IPS-NIHi11 (cell line): ENCODE measurements at regions not wholly inside any gene's neighbourhood (a gene's known extent, or its start where the extent isn't known, plus 50 kb on each side); places are given as distances from the start of the nearest gene placed in this dataset.
"Not testable (repeated sequence)": the region's sequence is repeated elsewhere in the genome, so short reads cannot be mapped to it uniquely, and the experiment has no call there.

ENCODE experiments used
- DNase-seq: peaks from one replicate; pipeline ENCODE4 v3.0.0; 2012; ENCODE audit warnings: mixed read lengths, low spot score

- DNase-seq, result no peak
Observed at GRCh38 chr12:93204896-93205295, 172.8 kb upstream of the NUDT4 start.

- DNase-seq, result no peak
Observed at GRCh38 chr12:93205361-93205760, 172.4 kb upstream of the NUDT4 start.

DNA sequence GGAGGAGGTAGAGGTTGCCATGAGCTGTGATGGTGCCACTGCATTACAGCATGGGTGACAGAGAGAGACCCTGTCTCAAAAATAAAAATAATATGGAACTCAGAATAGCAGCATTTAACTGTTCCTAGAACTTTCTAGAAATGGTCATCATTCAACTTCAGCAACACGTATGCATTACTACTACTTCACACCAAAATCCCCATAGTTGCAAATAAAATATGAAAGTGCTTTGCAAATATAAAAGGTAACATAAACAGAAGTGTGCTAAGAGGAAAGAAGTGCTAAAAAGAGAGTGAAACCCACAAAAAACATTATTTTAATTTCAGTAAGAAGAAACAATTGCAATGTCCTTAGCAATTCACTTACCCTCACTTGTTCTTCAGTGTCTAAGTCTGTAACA is 169.7 kb upstream of the NUDT4 start:
- DNase-seq, result no peak

- no peak for DNase-seq
Observed at GRCh38 chr12:93214523-93215289, 163.0 kb upstream of the NUDT4 start.

DNA sequence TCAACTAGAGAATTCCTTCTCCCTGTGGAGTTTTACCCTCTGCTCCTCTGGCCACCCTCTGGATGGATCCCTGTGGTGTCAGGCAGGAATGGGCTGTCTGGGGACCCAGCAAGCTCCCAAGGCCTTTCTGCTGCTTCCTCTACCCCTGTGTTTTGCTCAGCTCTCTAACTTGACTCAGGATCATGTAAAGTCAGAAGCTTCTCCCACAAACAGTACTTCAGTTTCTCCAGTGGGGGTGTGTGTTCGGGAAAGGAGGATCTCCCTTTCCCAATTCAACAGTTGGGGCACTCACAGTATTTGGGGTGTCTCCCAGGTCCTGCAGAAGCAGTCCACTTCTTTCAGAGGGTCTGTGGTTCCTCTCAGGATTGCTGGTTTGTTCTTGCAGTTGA is 162.4 kb upstream of the NUDT4 start:
- no peak for DNase-seq

DNA sequence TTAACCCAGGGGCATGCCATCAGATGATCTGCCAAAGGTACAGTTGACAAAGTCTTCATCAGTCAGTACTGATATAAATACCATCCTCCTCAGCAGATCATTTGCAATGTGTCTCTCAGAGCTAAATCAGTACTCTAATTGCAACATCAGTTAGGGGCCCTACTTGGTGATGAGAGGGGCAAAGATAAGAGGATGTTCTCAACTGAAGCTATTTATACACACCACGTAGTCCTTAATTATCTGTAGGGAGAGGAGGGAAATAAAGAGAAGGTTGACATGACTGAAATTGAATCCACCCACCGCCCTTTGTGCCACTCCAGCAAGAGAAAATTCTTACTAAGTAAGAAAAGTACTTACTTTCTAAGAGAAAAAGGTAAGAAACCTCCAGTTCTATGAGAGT is 157.8 kb upstream of the NUDT4 start:
- DNase-seq, result no peak

GRCh38 chr12:93221841-93222240 is 155.9 kb upstream of the NUDT4 start:
- no peak for DNase-seq

DNA sequence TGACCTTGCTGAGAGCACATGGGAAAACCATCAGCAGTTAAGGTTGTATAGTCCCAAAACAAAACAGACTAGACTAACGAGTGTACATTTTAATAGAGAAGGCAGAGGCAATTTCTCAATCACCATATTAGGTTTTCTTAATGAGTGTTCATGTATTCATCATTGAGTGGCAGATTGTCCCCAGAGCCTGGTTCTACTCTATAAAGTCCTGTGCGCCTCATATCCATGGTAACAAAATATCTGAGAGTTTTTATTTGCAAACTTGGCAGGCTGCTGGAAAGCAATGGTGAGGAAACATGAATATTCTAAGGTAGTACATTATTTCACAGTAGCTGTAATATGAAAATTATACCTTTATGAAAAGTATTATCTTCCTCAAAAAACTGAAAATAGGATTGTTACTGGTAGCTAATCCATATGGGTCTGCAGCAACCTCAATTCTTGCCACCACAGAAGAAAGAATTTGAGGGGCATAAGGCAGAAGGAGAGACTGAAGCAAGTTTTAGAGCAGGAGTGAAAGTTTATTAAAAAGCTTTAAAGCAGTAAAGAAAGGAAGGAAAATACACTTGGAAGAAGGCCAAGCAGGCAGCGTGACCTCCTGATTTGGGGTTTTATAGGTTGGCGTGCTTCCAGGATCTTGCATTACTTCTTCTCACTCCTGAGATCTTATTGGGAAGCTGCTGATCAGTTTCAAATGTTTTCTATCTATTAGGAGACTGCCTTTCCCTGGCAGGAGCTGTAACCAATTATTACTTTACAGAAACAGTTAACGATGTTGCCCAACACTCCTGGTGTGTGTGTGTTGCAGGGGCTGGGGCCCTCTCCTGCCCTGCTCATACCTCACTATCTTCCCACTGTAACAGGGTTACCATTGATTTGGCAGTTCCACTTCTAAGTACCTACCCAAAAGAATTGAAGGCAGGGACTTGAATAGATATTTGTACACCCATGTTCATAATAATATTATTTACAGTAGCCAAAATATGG is 154.0 kb upstream of the NUDT4 start:
- DNase-seq, result no peak

DNA sequence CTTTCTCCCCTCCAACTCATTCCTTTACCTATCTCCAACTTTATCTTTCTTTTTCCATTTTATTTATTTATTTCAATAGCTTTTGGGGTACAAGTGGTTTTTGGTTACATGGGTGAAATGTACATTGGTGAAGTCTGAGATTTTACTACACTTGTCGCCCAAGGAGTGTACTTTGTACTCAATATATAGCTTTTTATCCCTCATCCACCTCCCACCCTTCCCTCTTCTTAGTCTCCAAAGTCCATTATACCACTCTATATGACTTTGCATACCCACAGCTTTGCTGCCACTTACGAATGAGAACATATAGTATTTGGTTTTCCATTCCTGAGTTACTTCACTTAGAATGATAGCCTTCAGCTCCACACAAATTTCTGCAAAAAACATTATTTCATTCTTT is 152.6 kb upstream of the NUDT4 start:
- no peak for DNase-seq

DNA sequence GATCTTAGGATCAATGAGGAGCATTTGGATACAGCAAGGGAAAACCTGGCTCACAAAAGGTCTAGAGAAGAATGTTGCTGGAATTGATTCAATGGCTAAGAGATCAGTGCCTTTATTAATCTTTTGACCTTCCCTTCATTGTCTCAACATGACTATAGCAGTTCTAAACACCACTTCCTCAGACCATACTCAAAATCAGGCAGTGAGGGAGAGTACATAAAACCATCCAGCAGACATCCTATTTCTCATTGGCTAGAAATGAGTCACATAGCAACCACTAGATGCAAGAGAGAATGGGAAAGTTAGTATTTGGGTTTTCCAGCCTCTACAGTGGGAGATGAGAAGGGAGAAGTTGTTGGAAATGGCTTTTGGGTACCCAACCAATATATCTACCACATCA is 151.4 kb upstream of the NUDT4 start:
- DNase-seq, result no peak

GRCh38 chr12:93229494-93230325 is 148.0 kb upstream of the NUDT4 start:
- no peak for DNase-seq

DNA sequence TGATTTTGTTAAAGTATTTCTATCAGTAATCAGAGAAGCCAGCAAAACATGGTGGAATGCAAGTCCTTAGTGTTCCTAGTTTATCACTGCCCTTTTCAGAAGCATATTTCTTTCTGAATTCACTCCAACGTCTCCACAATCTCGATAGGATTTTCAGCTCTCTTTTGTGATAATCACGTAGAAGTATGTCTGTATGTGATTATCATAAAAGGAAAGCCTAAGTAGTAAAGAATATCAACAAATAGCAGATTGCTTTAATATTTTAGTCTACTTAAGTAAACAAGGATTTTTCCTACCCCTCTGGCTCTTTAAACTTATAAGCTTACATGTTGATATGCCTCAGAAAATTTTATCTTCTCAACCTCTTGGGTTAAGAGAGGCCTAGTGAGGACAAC is 147.4 kb upstream of the NUDT4 start:
- DNase-seq, result no peak

- DNase-seq, result no peak
Observed at GRCh38 chr12:93231938-93232337, 145.8 kb upstream of the NUDT4 start.

DNA sequence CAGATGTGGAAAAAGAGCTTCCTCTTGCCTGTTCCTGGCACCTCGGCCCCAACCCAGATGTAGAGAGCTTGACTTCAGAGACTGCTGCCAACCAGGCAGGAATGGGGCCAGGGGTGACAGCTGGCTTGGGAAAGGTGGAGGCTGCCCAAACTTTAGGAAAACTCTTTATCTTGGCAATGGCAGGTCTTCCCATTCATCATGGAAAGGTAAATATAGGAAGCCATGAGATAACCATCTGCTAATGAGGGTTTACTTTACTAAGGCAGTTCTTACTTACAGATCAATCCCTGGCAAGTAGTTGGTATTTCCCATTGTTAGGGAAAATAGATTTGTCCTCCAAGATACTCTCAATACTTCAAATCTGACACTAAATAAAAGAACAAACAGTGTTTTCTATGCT is 143.1 kb upstream of the NUDT4 start:
- DNase-seq, result no peak

DNA sequence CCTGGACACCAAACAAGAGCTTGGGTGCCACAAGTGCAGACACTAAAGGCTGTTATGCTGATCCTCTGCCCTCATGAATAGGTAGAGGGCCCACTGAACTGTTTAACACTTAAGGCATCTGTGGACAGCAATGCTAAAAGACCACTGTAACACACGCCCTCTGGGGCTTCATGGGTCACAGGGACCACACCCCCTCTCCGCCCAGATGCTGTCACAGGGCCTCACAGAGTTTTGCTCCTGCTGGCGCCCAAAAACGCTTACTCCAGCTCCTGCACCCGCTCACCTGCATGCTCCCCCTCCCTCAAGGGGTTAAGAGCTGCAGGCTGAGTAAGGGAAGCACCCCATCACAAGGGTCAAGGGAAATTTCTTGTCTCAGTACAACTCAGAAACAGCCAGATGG is 141.8 kb upstream of the NUDT4 start:
- DNase-seq, result no peak

DNA sequence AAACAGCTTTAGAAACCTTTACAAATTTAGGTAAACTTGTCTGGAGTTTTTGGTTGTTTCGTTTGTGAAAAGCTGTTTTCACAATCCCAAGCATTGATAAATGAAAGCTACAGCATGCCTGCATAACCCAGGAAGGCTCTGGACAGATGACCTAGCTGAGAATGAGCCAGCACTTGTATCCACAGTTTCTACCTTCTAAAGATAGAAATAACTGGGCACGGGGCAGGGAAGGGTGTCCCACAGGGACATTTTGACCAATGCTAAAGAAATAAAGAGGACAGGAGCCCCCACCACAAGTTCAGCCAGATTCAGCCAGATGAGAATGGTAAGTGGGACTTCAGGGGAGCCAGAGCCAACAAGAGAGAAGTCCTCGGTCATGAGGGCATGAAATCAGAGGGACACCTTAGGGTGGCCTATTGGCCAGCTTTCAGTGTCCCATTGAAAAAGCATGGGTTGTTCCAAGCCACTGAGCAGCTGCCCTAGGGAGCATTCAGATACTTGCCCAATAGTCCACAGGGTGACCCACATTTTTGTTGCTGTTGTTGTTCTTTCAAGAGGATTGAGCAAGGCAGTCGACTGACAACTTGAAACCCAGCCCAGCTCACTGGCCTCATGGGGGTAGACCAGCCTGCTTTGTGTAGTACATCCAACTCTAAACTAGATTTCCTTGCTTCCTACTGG is 140.3 kb upstream of the NUDT4 start:
- DNase-seq, result no peak

DNA sequence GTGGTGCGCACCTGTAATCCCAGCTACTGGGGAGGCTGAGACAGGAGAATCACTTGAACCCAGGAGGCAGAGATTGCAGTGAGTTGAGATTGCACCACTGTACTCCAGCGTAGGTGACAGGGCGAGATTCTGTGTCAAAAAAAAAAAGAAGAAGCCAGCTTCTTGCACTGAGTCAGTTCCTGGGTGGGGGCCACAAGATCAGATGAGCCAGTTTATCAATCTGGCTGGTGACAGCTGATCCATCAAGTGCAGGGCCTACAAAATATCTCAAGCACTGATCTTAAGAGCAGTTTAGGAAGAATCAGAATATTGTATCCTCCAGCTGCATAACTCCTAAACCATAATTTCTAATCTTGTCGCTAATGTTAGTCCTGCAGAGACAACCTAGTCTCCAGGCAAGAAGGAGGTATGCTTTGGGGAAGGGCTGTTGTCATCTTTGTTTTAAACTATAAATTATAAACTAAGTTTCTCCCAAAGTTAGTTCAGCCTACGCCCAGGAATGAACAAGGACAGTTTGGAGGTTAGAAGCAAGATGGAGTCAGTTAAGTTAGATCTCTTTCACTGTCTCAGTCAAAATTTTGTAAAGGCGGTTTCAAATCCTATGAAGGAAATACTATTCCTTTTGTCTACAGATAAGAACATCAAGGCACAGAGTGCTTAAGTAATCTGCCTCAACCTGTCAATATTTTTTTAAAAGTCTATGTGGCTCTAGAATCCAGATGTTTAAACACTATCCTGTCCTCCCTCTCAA is 139.0 kb upstream of the NUDT4 start:
- DNase-seq, result not testable (repeated sequence)

DNA sequence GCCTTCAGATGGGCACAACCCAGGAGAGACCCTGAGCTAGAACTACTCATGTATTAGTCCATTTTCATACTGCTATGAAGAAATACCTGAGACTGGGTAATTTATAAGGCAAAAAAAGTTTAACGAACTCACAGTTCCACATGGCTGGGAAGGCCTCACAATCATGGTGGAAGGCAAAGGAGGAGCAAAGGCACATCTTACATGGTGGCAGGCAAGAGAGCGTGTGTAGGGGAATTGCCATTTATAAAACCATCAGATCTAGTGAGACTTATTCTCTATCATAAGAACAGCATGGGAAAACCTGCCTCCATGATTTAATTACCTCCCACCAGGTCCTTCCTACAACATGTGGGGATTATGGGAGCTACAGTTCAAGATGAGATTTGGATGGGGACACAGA is 137.9 kb upstream of the NUDT4 start:
- not testable (repeated sequence) for DNase-seq

DNA sequence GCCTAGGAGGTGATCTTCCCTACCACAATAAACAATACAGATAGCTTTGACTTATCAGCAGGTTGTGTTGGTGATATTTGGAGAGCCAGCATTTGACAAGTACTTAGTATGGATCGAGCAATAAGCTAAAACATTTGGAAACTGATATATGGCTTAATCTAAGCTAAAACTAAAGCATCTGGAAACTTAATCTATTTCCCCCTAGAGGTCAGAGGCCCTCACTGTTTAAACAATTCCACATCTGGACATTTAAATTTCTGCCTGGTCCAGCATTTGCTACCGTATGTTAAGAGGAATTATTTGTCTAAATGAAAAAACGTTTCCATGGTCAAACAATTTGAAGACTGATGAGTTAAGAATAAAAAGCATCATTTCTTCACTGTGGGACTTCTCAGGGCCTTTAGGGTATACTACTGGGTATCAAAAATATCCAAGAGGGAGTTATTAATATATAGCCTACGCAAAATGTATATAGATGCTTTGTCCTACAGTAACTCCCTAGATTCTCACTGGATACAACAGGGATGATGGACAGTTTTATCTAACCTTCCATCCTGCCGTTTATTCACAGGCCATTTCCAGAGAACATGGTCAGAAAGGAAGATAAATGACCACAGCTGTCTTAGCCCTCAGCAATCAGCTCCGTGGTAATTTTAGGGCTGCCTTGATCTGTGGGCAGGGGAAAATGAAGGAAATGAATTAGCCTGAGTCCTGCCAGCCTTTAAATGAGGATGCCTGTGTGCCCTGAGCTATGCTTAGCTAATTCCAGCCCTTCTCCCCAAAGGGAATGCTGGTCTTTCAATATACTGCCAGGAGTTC is 135.4 kb upstream of the NUDT4 start:
- DNase-seq, result no peak

- no peak for DNase-seq
Observed at GRCh38 chr12:93243382-93243688, 134.4 kb upstream of the NUDT4 start.
